ENCODE measurements at regions not wholly inside any gene's neighbourhood (a gene's known extent, or its start where the extent isn't known, plus 50 kb on each side); places are given as distances from the start of the nearest gene placed in this dataset.

DNA sequence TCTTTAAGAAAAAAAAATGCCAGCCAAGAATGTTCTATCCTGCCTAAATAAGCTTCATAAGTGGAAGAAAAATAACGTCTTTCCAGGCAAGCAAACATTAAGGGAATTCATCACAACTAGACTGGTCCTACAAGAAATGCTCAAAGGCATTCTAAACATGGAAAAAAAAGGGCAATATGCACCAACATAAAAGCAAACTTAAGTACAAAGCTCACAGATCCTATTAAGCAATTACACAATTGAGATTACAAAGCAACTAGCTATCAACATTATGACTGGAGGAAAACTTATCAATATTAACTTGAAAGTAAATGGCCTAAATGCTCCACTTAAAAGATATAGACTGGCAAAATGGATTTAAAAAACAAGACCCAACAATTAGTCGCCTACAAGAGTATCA, 240.6 kb upstream of the CTAGE1 start:
- TF ChIP-seq CTCF (IDR thresholded peaks at IDR 0.05; ENCODE audit: insufficient read depth, low read length, poor library complexity, severe bottlenecking) (no peak), EZH2phosphoT487 (conservative IDR thresholded peaks at IDR 0.05; ENCODE audit: low read length) (no peak)
